MCF 10A (cell line): ENCODE measurements at regions not wholly inside any gene's neighbourhood (a gene's known extent, or its start where the extent isn't known, plus 50 kb on each side); places are given as distances from the start of the nearest gene placed in this dataset.
"Not testable (repeated sequence)": the region's sequence is repeated elsewhere in the genome, so short reads cannot be mapped to it uniquely, and the experiment has no call there.

ENCODE experiments used
- BruUV-seq: library from RNA; stranded (reverse); fragments of 400-500 nt; replicated peaks from 2 replicates; lab custom pipeline; 2021; lab: Mats Ljungman, UMichigan
- CTCF ChIA-PET: fragments of 300-600 bp; sonication (Branson Sonifier 250); formaldehyde crosslinking; extraction: SDS; loops from one replicate; lab custom pipeline; 2021; ENCODE audit warnings: antibody characterized with exemption, inconsistent platforms; lab: Yijun Ruan, JAX
- POLR2A ChIA-PET: fragments of 300-600, 350-650 bp; sonication (Branson Sonifier 250); formaldehyde crosslinking; extraction: SDS; loops from one replicate; lab custom pipeline; 2020; ENCODE audit warnings: antibody characterized with exemption, inconsistent platforms; lab: Yijun Ruan, JAX
- DNase-seq: peaks from one replicate; pipeline ENCODE4 v3.0.0-alpha.2; 2018; ENCODE audit not compliant: unreplicated experiment
- H3K27ac Mint-ChIP-seq: one replicate; pipeline ENCODE4 v1.8.0; 2022; ENCODE audit warnings: mild to moderate bottlenecking, low read depth, mixed read lengths; ENCODE audit not compliant: unreplicated experiment
- H3K27me3 Mint-ChIP-seq: one replicate; pipeline ENCODE4 v1.8.0; 2022; ENCODE audit warnings: mixed read lengths; ENCODE audit not compliant: insufficient read depth, unreplicated experiment
- H3K36me3 Mint-ChIP-seq: one replicate; pipeline ENCODE4 v1.8.0; 2022; ENCODE audit warnings: mild to moderate bottlenecking, moderate library complexity, mixed read lengths; ENCODE audit not compliant: insufficient read depth, unreplicated experiment
- H3K4me1 Mint-ChIP-seq: one replicate; pipeline ENCODE4 v1.8.0; 2022; ENCODE audit warnings: mixed read lengths; ENCODE audit not compliant: insufficient read depth, unreplicated experiment
- H3K4me3 Mint-ChIP-seq: one replicate; pipeline ENCODE4 v1.8.0; 2022; ENCODE audit warnings: mild to moderate bottlenecking, moderate library complexity, mixed read lengths; ENCODE audit not compliant: unreplicated experiment
- H3K9me3 Mint-ChIP-seq: one replicate; pipeline ENCODE4 v1.8.0; 2022; ENCODE audit warnings: mixed read lengths; ENCODE audit not compliant: unreplicated experiment
- CTCF ChIP-seq: fragments of 200-600 bp; IDR thresholded peaks from one replicate; pipeline ENCODE4 v1.8.0; 2022; ENCODE audit warnings: antibody characterized with exemption, mild to moderate bottlenecking; ENCODE audit not compliant: unreplicated experiment
- intact Hi-C: fragments of 100-400 bp; cut with micrococcal nuclease; formaldehyde crosslinking; loops from 2 replicates; pipeline ENCODE4 v1.14.1; 2022

GRCh38 chr6:14240411-14241166 lies 123.0 kb downstream of the CD83 start:
- no peaks in the 10 kb centered on the region for H3K4me1 Mint-ChIP-seq
- H3K27ac Mint-ChIP-seq: no peak overlapping the region
- DNase-seq: no peak
- POLR2A ChIA-PET: interaction anchor here (0.9 kb wide), 1 partner anchor 467 kb away, joined by 3 read pairs; no protein-coding TSS in a partner anchor
- no peak overlapping the region for H3K4me3 Mint-ChIP-seq
- no peaks in the 10 kb centered on the region for H3K36me3 Mint-ChIP-seq
- no peak for TF ChIP-seq CTCF
- H3K27me3 Mint-ChIP-seq: no peaks in the 10 kb centered on the region
- H3K9me3 Mint-ChIP-seq: no peaks in the 10 kb centered on the region
- BruUV-seq: no TSS peak
- CTCF ChIA-PET: interaction anchor here (0.7 to 1.1 kb wide), 3 partner anchors 12 to 1147 kb away, joined by 3 to 4 read pairs (median 3); no protein-coding TSS in a partner anchor
- intact Hi-C loops: no loop called here

DNA sequence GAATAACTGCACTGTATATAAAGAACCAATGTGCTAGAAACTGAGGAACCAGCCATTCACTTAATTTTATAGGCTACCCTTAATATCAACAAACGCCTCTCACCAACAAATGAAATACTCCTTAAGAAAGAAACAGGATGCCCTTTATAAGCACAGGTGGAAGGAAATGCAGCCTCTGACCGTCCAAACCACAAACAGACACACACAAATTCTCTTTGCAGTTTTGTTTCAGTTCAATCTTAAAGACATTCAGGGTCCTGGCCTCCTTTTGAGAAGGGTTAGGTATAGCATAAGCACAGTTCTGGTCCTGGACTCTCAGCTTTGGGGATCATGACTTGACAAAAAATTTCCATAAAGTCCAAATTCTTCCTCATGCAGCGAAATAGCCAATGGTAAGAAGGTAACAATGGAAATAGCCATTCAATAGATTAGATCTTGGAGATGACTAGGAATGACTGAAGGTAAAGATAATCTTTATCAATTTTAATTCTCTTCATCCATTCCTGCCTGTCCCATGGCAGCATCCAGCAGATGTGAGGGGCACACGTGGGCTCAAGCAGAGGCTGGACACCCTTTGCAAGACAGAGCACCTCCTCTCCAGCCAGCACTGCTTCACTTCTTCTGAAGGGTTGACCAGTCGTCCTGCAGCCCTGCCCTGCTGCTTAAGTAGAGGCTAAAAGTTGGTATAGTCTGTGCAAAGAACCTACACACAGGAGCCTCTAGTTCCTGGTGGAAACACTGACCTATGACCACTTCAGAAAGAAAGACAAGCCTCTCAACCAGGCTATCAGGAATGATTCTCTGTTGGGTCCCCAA lies 123.9 kb downstream of the CD83 start:
- POLR2A ChIA-PET: no interaction called here
- BruUV-seq: no TSS peak
- Mint-ChIP-seq H3K4me3 (no peak overlapping the region), H3K36me3 (no peaks in the 10 kb centered on the region), H3K4me1 (no peaks in the 10 kb centered on the region), H3K27ac (no peak overlapping the region), H3K27me3 (no peaks in the 10 kb centered on the region), H3K9me3 (no peaks in the 10 kb centered on the region)
- no peak for TF ChIP-seq CTCF
- intact Hi-C loops: no loop called here
- DNase-seq: no peak
- CTCF ChIA-PET: interaction anchor here (1.1 kb wide), 1 partner anchor 23 kb away, joined by 4 read pairs; no protein-coding TSS in a partner anchor

- DNase-seq, H3K36me3 Mint-ChIP-seq, H3K4me1 Mint-ChIP-seq, intact Hi-C loops, H3K9me3 Mint-ChIP-seq, H3K4me3 Mint-ChIP-seq, H3K27me3 Mint-ChIP-seq, BruUV-seq, POLR2A ChIA-PET, CTCF ChIA-PET, H3K27ac Mint-ChIP-seq: not testable (repeated sequence)
Measured at GRCh38 chr6:14242912-14243311, 125.3 kb downstream of the CD83 start.

- no peaks in the 10 kb centered on the region for H3K4me1 Mint-ChIP-seq
- intact Hi-C loops: no loop called here
- H3K9me3 Mint-ChIP-seq: no peaks in the 10 kb centered on the region
- TF ChIP-seq CTCF: no peak
- POLR2A ChIA-PET: no interaction called here
- no peak overlapping the region for H3K4me3 Mint-ChIP-seq
- BruUV-seq: no TSS peak
- no peak overlapping the region for H3K27ac Mint-ChIP-seq
- CTCF ChIA-PET: no interaction called here
- DNase-seq: no peak
- H3K36me3 Mint-ChIP-seq: no peaks in the 10 kb centered on the region
- no peaks in the 10 kb centered on the region for H3K27me3 Mint-ChIP-seq
Measured at GRCh38 chr6:14243597-14243996, 126.0 kb downstream of the CD83 start.
